ENCODE measurements at regions not wholly inside any gene's neighbourhood (a gene's known extent, or its start where the extent isn't known, plus 50 kb on each side); places are given as distances from the start of the nearest gene placed in this dataset.

- no peak for DNase-seq
These were observed 173.1 kb downstream of the MFSD1 start for GRCh38 chr3:158974904-158975303.

DNA sequence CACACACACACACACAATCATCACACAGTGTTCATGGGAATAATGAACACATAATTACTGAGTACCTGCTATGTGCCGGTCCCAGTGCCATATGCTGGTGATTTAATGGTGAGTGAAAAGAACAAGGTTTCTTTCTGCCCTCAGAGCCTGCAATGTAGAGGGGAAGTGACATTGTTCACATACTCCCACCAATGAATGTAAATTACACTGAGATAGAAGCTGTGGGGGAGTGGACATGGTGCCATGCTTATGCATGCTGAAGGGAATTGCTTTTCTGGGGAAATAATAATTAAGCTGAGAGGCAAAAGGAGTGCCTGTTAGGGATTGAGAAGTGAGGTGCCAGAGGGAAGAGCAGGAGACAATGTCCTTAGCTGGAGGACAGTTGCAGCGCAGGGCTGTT, 175.1 kb downstream of the MFSD1 start:
- DNase-seq, result peak; percentile 29

DNA sequence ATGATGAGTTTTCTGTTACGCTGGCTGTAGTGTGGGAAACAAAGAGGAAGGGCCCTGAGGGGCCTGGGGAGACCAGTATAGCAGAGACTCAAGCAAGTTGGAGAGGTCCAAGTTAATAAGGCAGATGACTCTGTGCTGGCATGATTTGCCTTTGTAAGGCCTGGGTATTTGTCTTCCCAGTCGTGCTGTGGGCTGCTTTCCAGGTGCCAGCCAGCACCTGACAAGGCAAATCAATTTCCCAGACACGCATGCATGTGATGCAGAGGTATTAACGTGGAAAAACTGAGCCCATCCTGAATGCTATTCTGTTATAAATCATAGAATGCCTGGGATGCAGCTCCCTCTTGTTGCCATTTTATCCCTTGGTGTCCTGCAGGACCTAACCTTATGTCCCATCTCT, 175.6 kb downstream of the MFSD1 start:
- DNase-seq, result peak; percentile 15

GRCh38 chr3:158983216-158984099, 181.6 kb downstream of the MFSD1 start:
- DNase-seq, result no peak

DNA sequence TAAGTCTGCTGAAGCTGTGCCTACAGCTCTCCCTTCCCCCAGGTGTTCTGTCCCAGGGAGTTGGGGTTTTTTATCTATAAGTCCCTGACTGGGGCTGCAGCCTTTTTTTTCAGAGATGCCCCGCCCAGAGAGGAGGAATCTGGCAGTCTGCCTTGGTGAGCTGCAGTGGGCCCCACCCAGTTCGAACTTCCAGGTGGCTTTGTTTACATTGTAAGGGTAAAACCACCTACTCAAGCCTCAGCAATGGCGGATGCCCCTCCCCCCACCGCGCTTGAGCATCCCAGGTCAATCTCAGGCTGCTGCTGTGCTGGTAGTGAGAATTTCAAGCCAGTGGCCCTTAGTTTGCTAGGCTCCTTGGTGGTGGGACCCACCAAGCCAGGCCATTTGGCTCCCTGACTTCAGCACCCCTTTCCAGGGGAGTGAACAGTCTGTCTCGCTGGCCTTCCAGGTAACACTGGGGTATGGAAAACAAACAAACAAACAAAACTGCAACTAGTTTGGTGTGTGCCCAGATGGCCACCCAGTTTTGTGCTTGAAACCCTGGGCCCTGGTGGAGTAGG, 189.4 kb downstream of the MFSD1 start:
- DNase-seq, result no peak

DNA sequence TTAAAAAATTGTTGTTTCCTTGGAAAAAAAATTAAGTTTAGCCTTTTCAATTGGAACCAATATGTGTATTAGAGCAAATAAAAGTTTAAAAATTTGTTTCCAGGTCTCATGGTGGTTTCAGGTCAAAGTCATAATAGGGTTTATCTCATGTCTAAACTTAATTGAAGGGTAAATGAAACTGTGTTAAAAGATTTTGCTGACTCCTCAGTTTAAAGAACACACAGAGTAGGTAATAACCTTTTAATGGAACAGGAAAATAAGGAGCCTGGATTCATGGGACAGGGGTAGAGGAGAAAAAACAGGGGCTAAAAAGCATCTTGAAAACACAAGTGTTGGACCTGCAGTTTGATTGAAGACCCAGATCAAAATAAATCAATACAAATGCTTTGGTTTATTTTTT, 190.6 kb downstream of the MFSD1 start:
- DNase-seq, result no peak

DNA sequence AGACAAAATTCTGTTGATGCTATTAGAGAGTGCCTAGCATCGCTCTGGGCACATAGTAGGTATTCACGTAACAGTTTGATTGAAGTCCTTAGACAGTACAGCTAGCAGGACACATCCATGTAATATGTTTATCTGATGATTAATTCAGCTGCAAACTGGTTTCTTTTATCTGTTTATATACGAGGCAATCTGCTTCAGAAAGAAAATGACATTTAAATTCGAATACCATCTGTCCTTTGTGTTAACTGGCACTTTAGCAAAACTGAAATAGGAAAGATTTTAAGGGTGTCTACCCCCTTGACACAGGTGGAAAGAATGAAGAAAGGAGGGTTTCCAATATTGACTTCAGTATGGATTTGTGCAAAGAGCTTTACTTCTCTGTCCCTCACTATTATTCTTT, 192.5 kb downstream of the MFSD1 start:
- DNase-seq, result no peak

GRCh38 chr3:159001711-159002110, 199.9 kb downstream of the MFSD1 start:
- no peak for DNase-seq

DNA sequence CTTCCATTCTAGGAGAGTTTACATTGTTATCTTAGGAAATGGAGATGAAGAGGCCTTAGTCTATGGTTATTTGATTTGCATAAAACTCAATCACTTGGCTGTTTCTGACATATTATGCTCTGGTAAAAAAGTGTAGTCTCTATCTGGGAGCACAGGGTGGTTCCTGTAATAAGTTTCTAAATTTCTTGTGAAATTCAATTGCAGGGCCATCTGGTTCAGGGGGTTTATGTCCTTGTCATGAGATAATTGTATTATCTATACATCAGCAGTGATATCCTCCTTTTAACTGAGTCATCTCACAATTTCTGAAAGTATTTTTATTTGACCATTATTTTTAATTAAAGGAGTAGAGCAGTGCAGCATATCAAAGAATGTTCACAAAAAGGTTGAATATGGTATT, 203.3 kb downstream of the MFSD1 start:
- DNase-seq, result no peak

GRCh38 chr3:159007331-159007730, 205.5 kb downstream of the MFSD1 start:
- no peak for DNase-seq

DNA sequence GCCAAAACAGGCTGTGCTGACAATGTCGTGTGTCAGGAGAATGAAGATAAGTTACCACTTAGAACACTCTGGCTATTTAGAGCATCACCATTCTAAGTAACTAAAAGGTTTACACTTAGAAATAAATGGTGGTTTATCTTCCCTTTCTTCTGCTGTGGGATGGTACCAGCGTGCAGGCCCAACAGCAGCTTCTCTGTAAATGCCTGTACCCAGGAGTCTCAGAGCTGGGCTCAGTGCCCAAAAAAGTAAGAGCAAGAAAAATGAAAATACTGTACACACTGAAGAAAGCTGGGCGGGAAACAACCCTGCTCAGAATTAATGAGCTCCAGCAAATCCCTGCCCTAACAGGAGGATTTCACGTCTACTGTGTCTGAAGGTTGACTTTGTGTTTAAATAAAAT, 206.5 kb downstream of the MFSD1 start:
- no peak for DNase-seq

- no peak for DNase-seq
These were observed 216.5 kb downstream of the MFSD1 start for GRCh38 chr3:159018341-159018740.

DNA sequence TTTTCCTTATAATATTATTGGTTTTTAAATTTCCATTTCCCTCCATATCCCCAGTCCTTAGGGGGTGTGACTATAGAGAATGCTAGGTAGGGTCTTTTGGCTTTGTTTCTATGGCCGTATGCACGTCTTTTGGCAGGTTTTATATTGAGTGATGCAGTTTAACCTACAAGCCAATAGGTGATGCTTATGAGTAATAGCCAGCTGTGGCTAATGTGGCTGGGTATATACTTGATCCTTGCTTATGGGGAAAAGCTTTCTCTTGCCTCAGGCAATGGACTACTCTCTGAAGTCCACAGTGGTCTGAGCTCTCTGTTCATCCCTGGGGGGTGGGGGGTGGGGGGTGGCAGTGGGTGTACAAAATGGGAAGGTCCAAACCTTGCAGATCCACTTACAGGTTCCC, 223.9 kb downstream of the MFSD1 start:
- DNase-seq, result no peak

DNA sequence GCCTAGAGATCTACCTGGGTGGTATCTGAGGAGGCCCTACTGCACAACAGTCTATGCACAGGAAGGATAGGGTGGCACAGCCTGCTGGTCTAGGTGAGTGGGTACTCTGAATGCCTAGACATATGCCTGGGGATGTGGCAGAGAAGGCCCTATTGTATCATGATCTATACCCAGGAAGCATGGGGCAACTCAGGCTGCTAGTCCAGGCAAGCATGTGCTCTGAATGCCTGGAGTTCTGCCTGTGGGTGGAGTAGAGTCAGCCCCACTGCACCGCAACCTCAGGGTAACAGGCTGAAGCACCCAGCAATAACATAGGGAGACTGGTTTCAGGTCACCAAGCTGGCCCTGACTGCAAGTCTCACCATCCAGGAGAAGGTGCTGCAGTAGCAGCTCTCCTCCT, 224.7 kb downstream of the MFSD1 start:
- no peak for DNase-seq

GRCh38 chr3:159028706-159029105, 226.9 kb downstream of the MFSD1 start:
- DNase-seq, result no peak

DNA sequence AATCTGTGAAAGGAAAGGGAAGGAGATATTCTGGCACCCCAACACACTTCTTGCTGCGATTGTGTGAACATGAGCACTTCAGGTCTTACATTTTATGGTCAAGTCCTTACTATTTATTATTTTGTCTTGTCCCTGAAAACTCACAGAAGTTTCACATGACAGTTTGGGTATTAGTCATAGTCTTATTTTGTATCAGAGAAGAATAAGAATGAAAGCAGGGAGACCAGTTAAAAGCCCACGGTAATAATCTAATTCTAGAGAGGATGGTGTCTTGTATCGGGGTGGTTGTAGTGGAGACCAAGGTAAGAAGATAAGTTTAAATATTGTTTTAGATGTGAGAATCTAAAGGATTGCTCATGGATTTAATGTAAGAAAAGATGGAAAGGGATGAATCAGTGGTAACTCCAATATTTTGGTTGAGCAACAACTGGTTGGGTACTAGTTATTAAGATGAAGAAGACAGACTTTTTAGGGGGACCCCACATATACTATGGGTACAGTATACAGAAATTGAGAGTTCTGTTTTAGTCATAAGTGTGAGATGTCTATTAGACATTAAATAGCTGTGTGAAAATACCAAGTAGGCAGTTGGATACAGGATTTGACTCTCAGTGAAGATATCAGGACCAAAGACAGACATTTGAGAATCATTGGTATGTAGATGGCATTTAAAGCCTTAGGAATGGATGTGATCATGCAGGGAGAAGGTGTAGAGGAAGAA, 227.6 kb downstream of the MFSD1 start:
- no peak for DNase-seq

DNA sequence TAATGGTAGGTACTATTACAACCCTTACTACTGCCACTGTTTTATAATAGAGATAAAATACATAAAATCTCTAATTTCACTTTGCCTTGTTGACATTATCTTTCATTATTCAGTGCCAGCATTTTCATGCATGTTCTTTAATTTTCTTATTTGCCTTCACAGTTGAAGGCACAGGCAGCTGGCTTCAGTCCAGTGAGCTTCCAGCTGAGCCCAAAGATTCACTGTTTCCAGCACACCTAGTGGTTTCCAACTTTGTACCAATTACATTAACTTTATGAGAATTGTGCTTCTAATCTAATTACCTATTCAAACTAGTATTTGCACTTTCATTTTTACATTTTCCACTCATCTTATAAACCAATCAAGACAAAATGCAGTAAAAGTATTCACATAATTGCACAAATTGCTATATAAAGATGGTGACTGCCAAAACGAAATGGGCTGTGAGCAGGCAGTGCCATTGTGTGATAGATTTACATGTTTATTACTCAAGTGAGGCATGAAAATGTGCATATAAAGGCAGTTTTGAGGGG, 228.3 kb downstream of the MFSD1 start:
- DNase-seq, result no peak

DNA sequence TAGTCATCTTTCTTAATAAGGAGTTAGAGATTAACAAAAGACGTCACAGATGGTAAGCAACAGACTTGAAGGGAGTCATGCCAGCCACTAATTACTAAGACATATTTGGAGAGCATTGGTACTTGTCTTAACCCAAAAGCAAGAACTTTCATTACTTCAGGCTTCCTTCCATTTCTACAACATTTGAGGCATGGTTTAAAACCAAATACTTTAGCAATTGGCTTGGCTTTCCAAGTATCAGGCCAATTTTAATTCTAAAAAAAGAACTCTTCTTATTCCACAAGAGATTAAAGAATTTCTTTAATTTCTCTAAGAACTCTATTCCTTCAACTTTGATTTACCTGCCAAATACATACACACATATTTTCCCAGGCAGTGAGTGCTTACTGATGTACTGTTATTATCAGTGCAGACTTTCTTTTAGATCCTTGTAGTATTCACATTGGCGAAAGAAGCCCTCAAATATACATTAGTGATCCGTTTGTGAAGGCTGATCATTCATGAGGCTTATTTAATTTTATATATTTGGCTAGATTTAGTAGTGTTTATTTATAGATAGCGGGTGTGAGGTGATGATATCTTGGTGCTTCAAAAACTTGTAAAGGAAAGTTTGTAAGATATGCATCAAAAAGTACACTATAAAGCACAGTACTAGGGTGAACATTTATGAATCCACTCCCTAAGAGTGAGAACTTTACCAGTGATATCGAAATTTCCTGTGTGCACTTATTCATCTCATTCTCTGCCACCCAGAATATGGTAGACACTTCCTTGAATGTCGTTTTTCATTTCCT, 229.2 kb downstream of the MFSD1 start:
- no peak for DNase-seq

DNA sequence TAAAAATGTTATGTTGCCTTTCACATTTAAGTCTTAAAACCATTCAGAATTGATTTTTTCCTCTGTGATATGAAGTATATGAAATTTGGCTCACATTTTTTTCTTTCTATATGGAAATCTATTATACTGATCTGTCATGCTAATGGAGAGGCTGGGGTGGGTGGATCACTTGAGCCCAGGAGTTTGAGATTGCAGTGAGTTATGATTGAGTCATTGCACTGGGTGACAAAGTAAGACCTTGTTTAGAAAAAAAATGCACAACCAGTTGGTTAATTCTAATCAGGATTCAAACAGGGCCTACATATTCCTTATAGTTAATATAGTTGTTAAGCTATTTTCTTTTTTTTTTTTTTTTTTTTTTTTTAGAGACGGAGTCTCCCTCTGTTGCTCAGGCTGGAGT, 230.5 kb downstream of the MFSD1 start:
- no peak for DNase-seq

- no peak for DNase-seq
These were observed 236.6 kb downstream of the MFSD1 start for GRCh38 chr3:159038405-159038804.

GRCh38 chr3:159039286-159039685, 237.4 kb downstream of the MFSD1 start:
- DNase-seq, result no peak

DNA sequence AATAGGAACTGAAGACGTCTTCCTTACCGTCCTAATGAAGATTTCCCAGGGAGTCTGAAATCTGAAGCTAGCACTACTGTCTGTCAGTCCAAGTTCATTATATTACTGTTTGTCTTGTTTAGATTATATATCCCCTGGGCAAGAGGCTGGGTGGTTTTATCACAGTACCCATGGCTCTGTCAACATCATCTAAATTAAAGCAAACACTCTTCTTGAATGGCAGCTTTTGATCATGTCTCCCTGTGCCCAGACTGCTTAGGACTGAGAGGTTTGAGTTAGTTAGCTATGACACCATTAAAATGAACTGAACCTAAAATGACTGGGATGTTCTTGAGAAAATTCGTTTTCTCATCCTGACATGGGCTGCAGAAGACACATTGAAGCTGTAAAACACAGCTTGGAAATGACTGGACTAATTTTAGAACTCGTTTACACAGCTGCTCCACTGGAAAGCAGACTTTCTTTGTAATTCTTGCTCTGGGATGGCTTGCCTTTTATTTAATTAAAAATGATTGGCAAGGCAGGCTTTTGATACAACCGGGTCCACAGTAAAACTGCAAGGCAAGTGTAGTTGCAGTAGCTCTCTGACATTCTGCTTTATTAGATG, 243.5 kb downstream of the MFSD1 start:
- DNase-seq, result no peak

DNA sequence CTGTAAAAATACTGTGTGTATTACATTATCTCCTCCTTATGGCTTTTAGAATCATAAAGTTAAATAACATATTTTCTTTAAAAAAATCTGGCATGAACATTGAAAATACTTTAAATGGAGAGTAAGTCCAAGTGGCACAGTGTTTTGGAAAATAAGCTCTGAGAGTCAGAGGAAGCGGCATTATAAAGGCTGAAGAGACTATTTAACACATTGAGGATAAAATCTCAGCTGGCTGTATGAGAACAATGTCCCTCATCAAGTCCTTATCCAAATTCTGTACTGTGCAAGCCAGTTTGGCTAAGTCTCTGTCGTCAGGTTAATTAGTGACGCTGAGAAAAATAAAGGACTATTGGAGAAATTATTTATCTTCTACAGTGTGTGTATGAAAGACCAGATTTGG, 245.5 kb downstream of the MFSD1 start:
- no peak for DNase-seq
